ENCODE measurements at regions not wholly inside any gene's neighbourhood (a gene's known extent, or its start where the extent isn't known, plus 50 kb on each side); places are given as distances from the start of the nearest gene placed in this dataset.

GRCh38 chr16:9614389-9614788 lies 522.9 kb downstream of the HAPSTR1 start:
- H3K27ac ChIP-seq (ENCODE audit: low read length): no peak overlapping the region
- no peaks in the 10 kb centered on the region for H3K27me3 ChIP-seq (replicated peaks; ENCODE audit: insufficient read depth, low read length)
- H3K9me2 ChIP-seq (replicated peaks; ENCODE audit: insufficient read depth, low read length): no peaks in the 10 kb centered on the region
- TF ChIP-seq EZH2phosphoT487 (IDR thresholded peaks at IDR 0.05; ENCODE audit: low read length): no peak
- no peak for TF ChIP-seq CTCF (IDR thresholded peaks at IDR 0.05; ENCODE audit: low read length)
- no peak for TF ChIP-seq EZH2 (optimal IDR thresholded peaks at IDR 0.05; ENCODE audit: low read depth, low read length)
- H4K20me1 ChIP-seq (ENCODE audit: insufficient read depth, low read length): no peaks in the 10 kb centered on the region
- no peaks in the 10 kb centered on the region for H3K79me2 ChIP-seq (ENCODE audit: low read length)
- no peaks in the 10 kb centered on the region for H3K4me1 ChIP-seq (ENCODE audit: low read length)
- H3K9me3 ChIP-seq (replicated peaks; ENCODE audit: insufficient read depth, low read length): no peaks in the 10 kb centered on the region
- no peaks in the 10 kb centered on the region for H3F3A ChIP-seq (ENCODE audit: insufficient read depth, low read length)
- H2AFZ ChIP-seq (ENCODE audit: low read length): no peak overlapping the region
- no peak overlapping the region for H3K9ac ChIP-seq (ENCODE audit: low read length)
- H3K4me3 ChIP-seq (ENCODE audit: low read length): no peak overlapping the region
- no peak for DNase-seq
- H3K4me2 ChIP-seq (ENCODE audit: low read depth, low read length): no peak overlapping the region
- H3K36me3 ChIP-seq (replicated peaks; ENCODE audit: insufficient read depth, low read length): no peaks in the 10 kb centered on the region

GRCh38 chr16:9622268-9622667 lies 530.8 kb downstream of the HAPSTR1 start:
- Histone ChIP-seq H2AFZ (ENCODE audit: low read length) (no peak overlapping the region), H4K20me1 (ENCODE audit: insufficient read depth, low read length) (no peaks in the 10 kb centered on the region), H3K27ac (ENCODE audit: low read length) (no peak overlapping the region), H3K9me3 (replicated peaks; ENCODE audit: insufficient read depth, low read length) (no peaks in the 10 kb centered on the region), H3K27me3 (replicated peaks; ENCODE audit: insufficient read depth, low read length) (no peaks in the 10 kb centered on the region), H3K4me2 (ENCODE audit: low read depth, low read length) (no peak overlapping the region), H3K4me1 (ENCODE audit: low read length) (no peaks in the 10 kb centered on the region), H3K4me3 (ENCODE audit: low read length) (no peak overlapping the region), H3K9ac (ENCODE audit: low read length) (no peak overlapping the region), H3K9me2 (replicated peaks; ENCODE audit: insufficient read depth, low read length) (no peaks in the 10 kb centered on the region), H3F3A (ENCODE audit: insufficient read depth, low read length) (no peaks in the 10 kb centered on the region), H3K79me2 (ENCODE audit: low read length) (no peaks in the 10 kb centered on the region), H3K36me3 (replicated peaks; ENCODE audit: insufficient read depth, low read length) (no peaks in the 10 kb centered on the region)
- no peak for DNase-seq
- no peak for TF ChIP-seq EZH2 (optimal IDR thresholded peaks at IDR 0.05; ENCODE audit: low read depth, low read length)
- no peak for TF ChIP-seq EZH2phosphoT487 (IDR thresholded peaks at IDR 0.05; ENCODE audit: low read length)
- no peak for TF ChIP-seq CTCF (IDR thresholded peaks at IDR 0.05; ENCODE audit: low read length)

GRCh38 chr16:9625122-9625521 lies 533.7 kb downstream of the HAPSTR1 start:
- Histone ChIP-seq H3K4me2 (ENCODE audit: low read depth, low read length) (no peak overlapping the region), H3K27me3 (replicated peaks; ENCODE audit: insufficient read depth, low read length) (no peaks in the 10 kb centered on the region), H3K9me2 (replicated peaks; ENCODE audit: insufficient read depth, low read length) (no peaks in the 10 kb centered on the region), H4K20me1 (ENCODE audit: insufficient read depth, low read length) (no peaks in the 10 kb centered on the region), H3F3A (ENCODE audit: insufficient read depth, low read length) (no peaks in the 10 kb centered on the region), H3K9me3 (replicated peaks; ENCODE audit: insufficient read depth, low read length) (no peaks in the 10 kb centered on the region), H3K36me3 (replicated peaks; ENCODE audit: insufficient read depth, low read length) (no peaks in the 10 kb centered on the region), H3K79me2 (ENCODE audit: low read length) (no peaks in the 10 kb centered on the region), H2AFZ (ENCODE audit: low read length) (no peak overlapping the region), H3K9ac (ENCODE audit: low read length) (no peak overlapping the region), H3K27ac (ENCODE audit: low read length) (no peak overlapping the region), H3K4me3 (ENCODE audit: low read length) (no peak overlapping the region), H3K4me1 (ENCODE audit: low read length) (no peaks in the 10 kb centered on the region)
- no peak for TF ChIP-seq EZH2phosphoT487 (IDR thresholded peaks at IDR 0.05; ENCODE audit: low read length)
- TF ChIP-seq EZH2 (optimal IDR thresholded peaks at IDR 0.05; ENCODE audit: low read depth, low read length): no peak
- no peak for TF ChIP-seq CTCF (IDR thresholded peaks at IDR 0.05; ENCODE audit: low read length)
- no peak for DNase-seq
